GM20431 (cell line): ENCODE measurements at regions not wholly inside any gene's neighbourhood (a gene's known extent, or its start where the extent isn't known, plus 50 kb on each side); places are given as distances from the start of the nearest gene placed in this dataset.
"Not testable (repeated sequence)": the region's sequence is repeated elsewhere in the genome, so short reads cannot be mapped to it uniquely, and the experiment has no call there.

Experiments
- in situ Hi-C: fragments of 300-500 bp; cut with MseI, MboI; formaldehyde crosslinking; loops from one replicate; pipeline ENCODE4 v1.15.0; 2020; ENCODE audit warnings: low sequenced_read_pairs; ENCODE audit not compliant: unreplicated experiment

DNA sequence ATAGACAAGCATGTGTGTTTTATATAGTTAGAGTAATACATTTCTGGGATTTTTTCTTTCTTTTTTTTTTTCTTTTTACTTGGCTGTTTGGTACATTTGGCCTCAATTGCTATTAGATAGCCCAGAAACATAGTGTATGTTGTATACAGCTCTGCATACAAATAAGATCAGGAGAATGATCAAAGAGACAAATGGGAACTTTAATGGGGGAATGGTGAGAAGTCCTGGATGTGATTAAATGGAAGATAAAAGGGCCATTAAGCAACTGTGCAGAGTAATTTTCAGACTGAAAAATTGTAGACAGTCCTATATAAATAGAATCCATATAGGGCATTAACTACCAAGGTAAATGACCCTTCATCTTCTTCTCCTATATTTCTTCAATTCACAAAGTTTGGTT, 575.6 kb downstream of the EBF1 start:
- in situ Hi-C loops = no loop called here

GRCh38 chr5:158522776-158523175, 576.9 kb downstream of the EBF1 start:
- in situ Hi-C loops = no loop called here

DNA sequence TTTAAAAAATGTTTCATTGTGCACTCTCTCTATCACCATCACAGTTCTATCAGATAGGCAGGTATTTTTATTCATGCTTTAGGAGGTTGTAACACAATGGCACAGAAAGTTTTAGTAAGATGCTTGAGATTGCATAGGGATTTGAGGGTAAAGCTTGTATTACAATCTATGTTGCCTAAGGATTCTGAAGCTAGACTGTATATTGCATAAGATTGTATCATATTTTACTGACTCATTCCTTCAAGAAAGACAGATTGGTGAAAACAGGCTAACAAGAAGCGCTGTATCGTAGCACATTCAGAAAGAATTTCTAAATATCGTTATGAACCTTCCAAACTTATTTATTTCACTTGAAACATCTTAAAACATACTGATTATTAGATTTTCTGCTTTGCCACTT, 577.7 kb downstream of the EBF1 start:
- in situ Hi-C loops = no loop called here

DNA sequence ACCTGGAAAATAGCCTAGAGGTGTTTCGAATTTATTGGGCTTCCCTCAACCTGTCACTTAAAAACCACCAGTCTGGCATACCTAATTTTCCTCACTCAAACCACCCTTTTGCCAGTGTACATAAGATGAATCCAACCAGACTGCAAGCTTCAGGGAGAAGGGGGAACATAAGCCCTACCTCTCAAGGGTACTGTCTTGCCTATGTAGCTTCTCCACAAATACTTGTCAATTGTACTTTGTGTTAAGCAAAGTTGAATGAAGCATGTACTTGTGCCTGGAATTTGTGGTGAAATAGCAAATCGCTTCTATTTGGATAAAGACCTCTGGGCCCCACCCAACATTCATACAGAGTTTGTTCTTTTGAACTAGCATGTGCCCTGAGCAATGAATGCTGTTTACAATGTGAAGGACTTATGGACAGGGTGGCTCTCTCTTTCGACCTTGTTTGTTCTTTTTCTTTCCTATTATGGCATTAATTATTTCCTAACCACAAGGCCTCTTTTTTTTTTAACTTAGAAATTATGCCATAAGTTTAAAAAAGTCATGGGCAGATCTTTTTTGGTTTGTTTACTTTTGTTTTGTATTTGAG, 580.2 kb downstream of the EBF1 start:
- in situ Hi-C loops = no loop called here

- in situ Hi-C loops = no loop called here
Measured at GRCh38 chr5:158516521-158516920, 583.2 kb downstream of the EBF1 start.

DNA sequence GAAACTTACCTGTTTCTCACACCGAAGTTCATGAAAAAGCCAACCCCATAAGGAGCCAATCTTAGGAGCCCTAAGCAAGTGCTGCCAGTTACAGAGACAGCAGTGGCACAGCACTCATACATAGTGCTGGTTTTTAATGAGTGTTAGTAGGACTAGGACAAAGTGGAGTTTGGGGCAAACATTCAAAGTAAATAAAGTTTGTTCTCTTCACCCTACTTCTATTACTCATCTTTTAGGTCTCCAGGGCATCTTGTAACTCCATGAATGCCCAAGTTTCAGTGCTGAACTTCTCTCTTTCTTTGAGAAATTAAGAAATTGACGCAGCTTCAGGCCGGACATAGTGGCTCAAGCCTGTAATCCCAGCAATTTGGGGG, 584.7 kb downstream of the EBF1 start:
- in situ Hi-C loops = no loop called here

GRCh38 chr5:158514319-158514985, 585.3 kb downstream of the EBF1 start:
- in situ Hi-C loops = no loop called here

DNA sequence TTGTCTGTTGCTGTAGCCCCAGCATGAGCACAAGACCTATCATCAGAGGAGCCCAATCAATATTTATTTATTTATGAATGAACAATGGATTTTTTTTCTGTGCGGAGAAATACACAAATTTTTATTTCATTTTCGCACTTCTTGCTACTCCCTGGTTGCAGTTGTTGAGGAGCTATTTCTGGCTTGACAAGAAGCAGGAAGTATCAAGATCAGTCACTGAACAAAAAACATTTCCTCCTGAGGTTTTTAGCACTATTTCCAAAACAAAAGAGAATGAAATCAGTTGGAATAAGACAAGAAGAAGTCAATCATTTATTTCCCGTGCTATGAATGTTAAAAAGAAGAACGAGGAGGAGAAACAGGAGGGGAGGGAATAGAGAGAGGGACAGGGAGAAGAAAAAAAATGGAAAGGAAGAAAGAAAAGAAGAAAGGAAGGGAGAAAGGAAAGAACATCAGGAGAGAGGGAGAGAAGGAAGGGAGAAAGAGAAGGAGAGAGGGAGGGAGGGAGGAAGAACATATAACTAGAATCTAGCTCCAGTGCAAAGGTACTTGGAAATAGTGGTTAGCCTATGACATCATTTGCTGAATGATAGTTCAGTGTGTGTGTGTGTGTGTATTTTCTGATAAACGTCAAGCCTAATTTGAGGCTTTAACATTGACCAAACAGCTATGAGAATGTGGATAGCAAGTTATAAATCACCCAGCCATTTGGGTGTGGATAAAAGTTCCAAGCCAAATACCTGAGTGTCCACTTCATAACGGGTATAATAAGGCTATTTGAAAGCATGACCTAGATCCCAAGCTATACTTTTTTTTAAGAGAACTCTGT, 586.0 kb downstream of the EBF1 start:
- in situ Hi-C loops = no loop called here

GRCh38 chr5:158511454-158511853, 588.3 kb downstream of the EBF1 start:
- in situ Hi-C loops = no loop called here

GRCh38 chr5:158510479-158510878, 589.2 kb downstream of the EBF1 start:
- in situ Hi-C loops = no loop called here

DNA sequence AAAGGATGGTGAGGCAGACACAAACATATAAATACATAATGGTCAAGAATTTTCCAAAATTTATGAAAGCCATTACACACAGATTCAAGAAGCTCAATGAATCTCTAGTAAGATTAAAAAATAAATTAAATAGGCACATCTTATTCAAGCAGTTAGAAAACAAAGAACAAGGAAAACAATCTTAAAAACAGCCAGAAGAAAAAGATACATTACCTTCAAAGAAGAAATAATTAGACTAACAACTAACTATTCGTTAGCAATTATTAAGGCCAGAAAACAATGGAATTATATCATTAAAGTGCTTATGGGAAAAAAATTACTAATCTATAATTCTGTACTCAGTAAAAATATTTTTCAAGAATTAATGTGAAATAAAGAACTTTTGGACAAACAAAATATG, 593.1 kb downstream of the EBF1 start:
- in situ Hi-C loops = no loop called here

DNA sequence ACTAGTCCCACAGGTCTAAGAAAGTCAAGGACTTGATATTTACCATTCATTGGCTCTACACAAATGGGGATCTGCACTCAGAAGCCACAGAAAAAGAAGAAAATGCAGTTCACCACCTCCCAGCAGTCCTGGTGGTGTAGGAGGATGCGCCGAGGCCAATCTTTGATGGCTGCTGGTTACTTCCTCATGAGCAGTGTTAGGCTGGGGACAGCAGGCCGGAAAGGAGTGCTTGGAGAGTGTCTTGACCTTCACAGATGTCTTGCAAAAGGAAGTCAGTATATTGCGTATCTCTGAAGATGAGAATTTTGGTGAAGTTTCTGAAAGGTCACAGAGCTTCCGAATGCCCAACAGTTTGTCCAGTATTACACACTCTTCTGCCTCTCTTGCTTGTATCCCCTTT, 597.0 kb downstream of the EBF1 start:
- in situ Hi-C loops = no loop called here

DNA sequence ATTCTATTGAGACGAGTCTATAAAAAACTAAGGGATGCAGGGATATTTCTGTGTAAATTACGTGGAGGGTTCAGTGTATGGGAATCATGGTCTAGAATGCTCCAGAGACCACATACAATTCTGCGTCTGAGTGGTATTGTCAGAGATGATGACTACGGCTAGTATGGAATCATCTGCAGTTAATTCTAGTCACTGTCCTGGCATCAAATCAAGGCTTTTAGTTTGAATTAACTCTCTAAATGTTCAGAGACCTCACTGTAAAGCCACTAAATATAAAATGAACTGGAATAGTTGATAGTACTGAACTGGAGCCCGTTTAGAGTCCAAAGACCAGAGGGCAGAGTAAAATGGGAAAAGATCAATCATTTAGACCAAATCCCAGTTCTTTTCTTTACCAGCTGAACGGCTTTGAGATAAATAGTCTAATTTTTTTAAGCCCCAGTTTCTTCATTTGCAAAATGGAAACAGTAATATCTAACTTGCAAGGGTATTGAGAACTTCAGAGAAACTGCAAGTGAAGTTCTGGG, 599.8 kb downstream of the EBF1 start:
- in situ Hi-C loops = no loop called here

DNA sequence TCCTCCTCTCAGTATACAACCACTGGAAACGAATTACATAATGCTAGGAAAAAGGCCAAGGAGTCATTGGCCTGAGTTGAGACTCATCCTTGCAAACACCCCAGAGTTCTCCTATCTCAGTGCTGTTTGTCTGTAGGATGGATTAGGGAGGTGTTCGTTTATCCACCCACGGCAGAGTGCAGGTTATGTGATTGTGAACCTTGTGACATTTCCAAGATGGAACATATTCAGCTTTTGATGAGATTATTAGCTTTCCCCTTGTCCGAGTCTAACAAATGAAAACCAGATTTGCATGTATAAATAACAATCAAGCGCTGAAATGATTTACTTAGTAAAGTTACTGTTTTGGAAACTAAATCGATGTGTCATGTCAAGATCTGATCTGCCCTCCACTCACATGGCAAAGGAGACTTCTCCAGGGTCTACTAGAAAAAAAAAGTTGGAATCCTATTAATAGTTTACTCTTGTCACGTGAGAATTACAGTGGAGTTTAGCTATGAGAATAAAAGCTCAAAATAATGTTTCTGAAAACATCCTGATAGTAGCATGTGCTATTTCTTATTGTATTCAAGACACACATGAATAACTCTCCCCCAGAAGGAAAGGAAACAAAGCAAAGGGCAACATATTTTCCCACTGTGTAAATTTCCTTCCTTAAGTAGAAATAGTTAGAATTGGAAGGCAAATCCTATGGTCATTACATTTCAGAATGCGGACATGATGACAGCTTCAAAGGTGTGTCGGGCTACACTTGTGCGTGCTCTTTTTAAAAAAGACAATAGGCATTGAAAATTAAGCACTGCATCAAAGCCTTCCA, 600.4 kb downstream of the EBF1 start:
- in situ Hi-C loops = no loop called here

DNA sequence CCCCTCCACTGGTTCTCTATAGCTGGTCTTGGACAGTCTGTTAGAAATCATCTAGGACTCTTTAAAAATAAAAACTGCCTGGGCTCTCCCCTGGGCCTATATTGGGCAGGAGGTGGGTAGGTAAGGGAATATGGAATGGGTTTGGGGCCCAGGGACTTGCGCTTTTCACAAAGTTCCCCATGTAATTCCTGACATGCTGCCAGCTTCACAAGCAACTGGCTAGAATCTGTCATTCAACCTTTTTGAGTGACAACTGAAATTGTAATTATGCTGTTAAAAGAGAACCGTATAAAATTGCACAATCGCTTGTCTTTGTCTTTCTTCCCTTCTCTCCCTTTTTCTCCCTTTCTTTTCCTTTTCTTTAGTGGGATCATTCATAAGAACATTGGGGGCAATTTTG, 603.1 kb downstream of the EBF1 start:
- in situ Hi-C loops = no loop called here

DNA sequence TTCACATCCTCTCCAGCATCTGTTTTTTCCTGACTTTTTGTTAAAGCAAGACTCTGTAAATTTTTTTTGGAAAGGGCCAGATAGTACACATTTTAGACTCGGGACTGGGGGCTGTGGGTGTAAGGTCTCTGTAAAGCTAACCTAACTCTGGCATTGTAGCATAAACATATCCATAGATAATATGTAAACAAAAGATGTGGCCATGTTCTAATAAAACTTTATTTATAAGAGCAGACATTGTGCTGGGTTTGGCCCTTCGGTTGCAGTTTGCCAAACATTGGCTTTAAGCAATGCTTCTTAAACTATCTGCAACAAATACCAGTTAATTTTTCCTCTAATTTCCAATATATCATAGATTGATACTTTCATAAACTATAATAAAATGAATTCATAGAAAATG, 605.2 kb downstream of the EBF1 start:
- in situ Hi-C loops = no loop called here

DNA sequence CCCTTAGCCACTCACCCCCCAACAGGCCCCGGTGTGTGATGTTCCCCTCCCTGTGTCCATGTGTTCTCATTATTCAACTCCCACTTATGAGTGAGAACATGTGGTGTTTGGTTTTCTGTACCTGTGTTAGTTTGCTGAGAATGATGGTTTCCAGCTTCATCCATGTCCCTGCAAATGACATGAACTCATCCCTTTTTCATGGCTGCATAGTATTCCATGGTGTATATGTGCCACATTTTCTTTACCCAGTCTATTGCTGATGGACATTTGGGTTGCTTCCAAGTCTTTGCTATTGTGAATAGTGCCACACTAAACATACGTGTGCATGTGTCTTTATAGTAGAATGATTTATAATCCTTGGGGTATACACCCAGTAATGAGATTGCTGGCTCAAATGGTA, 605.7 kb downstream of the EBF1 start:
- in situ Hi-C loops = not testable (repeated sequence)

DNA sequence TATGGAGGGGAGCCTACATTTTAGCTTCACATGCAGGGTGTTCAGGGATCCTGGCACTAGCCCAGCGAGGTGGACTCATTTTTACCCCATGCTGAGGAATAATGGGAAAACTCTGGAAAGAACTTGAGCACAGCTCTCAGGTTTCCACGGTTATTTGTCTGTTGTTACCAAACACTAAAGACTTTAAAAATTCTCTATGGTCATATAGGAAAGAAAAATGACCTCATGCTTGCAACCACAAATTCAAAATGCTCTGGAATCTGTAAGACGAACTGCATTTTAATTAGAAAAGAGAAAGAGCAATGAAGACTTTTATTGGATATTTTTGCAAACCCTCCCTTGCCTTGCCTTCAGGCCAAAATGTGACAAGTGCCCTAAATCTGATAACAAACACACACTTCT, 606.9 kb downstream of the EBF1 start:
- in situ Hi-C loops = no loop called here

GRCh38 chr5:158492136-158492535, 607.6 kb downstream of the EBF1 start:
- in situ Hi-C loops = no loop called here

GRCh38 chr5:158487664-158488063, 612.1 kb downstream of the EBF1 start:
- in situ Hi-C loops = no loop called here
